ENCODE measurements at regions not wholly inside any gene's neighbourhood (a gene's known extent, or its start where the extent isn't known, plus 50 kb on each side); places are given as distances from the start of the nearest gene placed in this dataset.

DNA sequence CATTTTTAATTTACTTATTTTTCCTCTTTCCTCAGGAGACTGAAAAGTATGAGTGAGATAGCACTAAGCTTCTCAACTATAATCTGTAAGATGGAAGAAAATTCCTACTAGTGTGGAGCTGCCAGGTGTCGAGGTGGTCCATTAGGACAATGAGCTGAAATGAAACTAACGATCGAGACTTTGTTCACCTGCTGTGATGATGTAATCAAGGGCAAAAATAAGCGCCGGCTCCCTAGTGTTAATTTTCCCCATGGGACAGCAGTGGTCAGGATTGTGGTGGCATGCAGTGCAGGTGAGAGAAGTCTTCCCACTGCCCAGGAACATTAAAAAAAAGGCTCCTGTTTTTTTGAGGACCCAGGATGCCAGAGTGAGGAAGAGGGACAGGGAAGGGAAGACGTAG, 859.1 kb upstream of the GCFC2 start:
- no peak for TF ChIP-seq YY1 (IDR thresholded peaks at IDR 0.05; ENCODE audit: insufficient read depth, insufficient read length)
- no peak for TF ChIP-seq SUZ12 (IDR thresholded peaks at IDR 0.05; ENCODE audit: extremely low read depth, insufficient read depth, insufficient read length)

Data from NT2/D1 (cell line).